IPS-15b (cell line): ENCODE measurements at regions not wholly inside any gene's neighbourhood (a gene's known extent, or its start where the extent isn't known, plus 50 kb on each side); places are given as distances from the start of the nearest gene placed in this dataset.
"Not testable (repeated sequence)": the region's sequence is repeated elsewhere in the genome, so short reads cannot be mapped to it uniquely, and the experiment has no call there.

Experiments
- H3K27me3 ChIP-seq: one replicate; pipeline ENCODE4 v1.6.1; 2013; ENCODE audit warnings: low read length; ENCODE audit not compliant: control insufficient read depth, insufficient read depth
- H3K36me3 ChIP-seq: one replicate; pipeline ENCODE4 v1.6.1; 2013; ENCODE audit warnings: low read length; ENCODE audit not compliant: control insufficient read depth, insufficient read depth
- H3K4me1 ChIP-seq: one replicate; pipeline ENCODE4 v1.6.1; 2013; ENCODE audit warnings: mild to moderate bottlenecking, low read length; ENCODE audit not compliant: control insufficient read depth, insufficient read depth
- H3K4me3 ChIP-seq: one replicate; pipeline ENCODE4 v1.5.1; 2013; ENCODE audit warnings: low read depth, low read length
- H3K9ac ChIP-seq: one replicate; pipeline ENCODE4 v1.6.1; 2013; ENCODE audit warnings: low read depth, mild to moderate bottlenecking, low read length
- H3K9me3 ChIP-seq: one replicate; pipeline ENCODE4 v1.6.1; 2013; ENCODE audit warnings: mild to moderate bottlenecking, low read length; ENCODE audit not compliant: control insufficient read depth, insufficient read depth

- H3K4me3 ChIP-seq = no peak overlapping the region
- no peaks in the 10 kb centered on the region for H3K27me3 ChIP-seq
- H3K36me3 ChIP-seq = peaks cover 5% of the 10 kb centered on the region
- no peaks in the 10 kb centered on the region for H3K9me3 ChIP-seq
- no peak overlapping the region for H3K9ac ChIP-seq
- peaks cover 2% of the 10 kb centered on the region for H3K4me1 ChIP-seq
Measured at GRCh38 chr5:104062621-104063377, 500.2 kb upstream of the NUDT12 start.

GRCh38 chr5:104061707-104062106, 499.1 kb upstream of the NUDT12 start:
- H3K9ac ChIP-seq = no peak overlapping the region
- no peaks in the 10 kb centered on the region for H3K27me3 ChIP-seq
- H3K4me3 ChIP-seq = no peak overlapping the region
- H3K9me3 ChIP-seq = no peaks in the 10 kb centered on the region
- H3K4me1 ChIP-seq = peaks cover 2% of the 10 kb centered on the region
- no peaks in the 10 kb centered on the region for H3K36me3 ChIP-seq

- no peaks in the 10 kb centered on the region for H3K27me3 ChIP-seq
- no peaks in the 10 kb centered on the region for H3K9me3 ChIP-seq
- no peak overlapping the region for H3K9ac ChIP-seq
- no peak overlapping the region for H3K4me3 ChIP-seq
- H3K4me1 ChIP-seq = no peaks in the 10 kb centered on the region
- H3K36me3 ChIP-seq = no peaks in the 10 kb centered on the region
Measured at GRCh38 chr5:104053353-104053649, 490.7 kb upstream of the NUDT12 start.

GRCh38 chr5:104052558-104053352, 490.2 kb upstream of the NUDT12 start:
- Histone ChIP-seq H3K4me3 (no peak overlapping the region), H3K9ac (no peak overlapping the region), H3K36me3 (no peaks in the 10 kb centered on the region), H3K9me3 (no peaks in the 10 kb centered on the region), H3K27me3 (no peaks in the 10 kb centered on the region), H3K4me1 (no peaks in the 10 kb centered on the region)

GRCh38 chr5:104050436-104050835, 487.8 kb upstream of the NUDT12 start:
- Histone ChIP-seq H3K4me1 (no peaks in the 10 kb centered on the region), H3K36me3 (no peaks in the 10 kb centered on the region), H3K4me3 (no peak overlapping the region), H3K27me3 (no peaks in the 10 kb centered on the region), H3K9me3 (no peaks in the 10 kb centered on the region), H3K9ac (no peak overlapping the region)

GRCh38 chr5:104049752-104050151, 487.2 kb upstream of the NUDT12 start:
- Histone ChIP-seq H3K27me3 (no peaks in the 10 kb centered on the region), H3K4me1 (no peaks in the 10 kb centered on the region)

GRCh38 chr5:104048231-104048630, 485.6 kb upstream of the NUDT12 start:
- Histone ChIP-seq H3K9ac (no peak overlapping the region), H3K9me3 (no peaks in the 10 kb centered on the region), H3K4me1 (no peaks in the 10 kb centered on the region), H3K4me3 (no peak overlapping the region), H3K36me3 (no peaks in the 10 kb centered on the region), H3K27me3 (no peaks in the 10 kb centered on the region)

More at GRCh38 chr5:104049752-104050151, 487.2 kb upstream of the NUDT12 start:
- Histone ChIP-seq H3K9me3 (no peaks in the 10 kb centered on the region), H3K4me3 (no peak overlapping the region), H3K36me3 (no peaks in the 10 kb centered on the region), H3K9ac (no peak overlapping the region)

GRCh38 chr5:104045987-104046386, 483.4 kb upstream of the NUDT12 start:
- Histone ChIP-seq H3K9me3 (no peaks in the 10 kb centered on the region), H3K9ac (no peak overlapping the region), H3K27me3 (no peaks in the 10 kb centered on the region), H3K4me1 (no peaks in the 10 kb centered on the region), H3K4me3 (no peak overlapping the region), H3K36me3 (no peaks in the 10 kb centered on the region)

- not testable (repeated sequence) for H3K36me3 ChIP-seq, H3K9me3 ChIP-seq, H3K27me3 ChIP-seq, H3K9ac ChIP-seq, H3K4me3 ChIP-seq, H3K4me1 ChIP-seq
Measured at GRCh38 chr5:104039871-104040270, 477.3 kb upstream of the NUDT12 start.

GRCh38 chr5:104037136-104037535, 474.5 kb upstream of the NUDT12 start:
- not testable (repeated sequence) for H3K4me1 ChIP-seq, H3K4me3 ChIP-seq, H3K9me3 ChIP-seq, H3K27me3 ChIP-seq, H3K9ac ChIP-seq, H3K36me3 ChIP-seq

- not testable (repeated sequence) for H3K4me1 ChIP-seq, H3K9me3 ChIP-seq, H3K27me3 ChIP-seq, H3K36me3 ChIP-seq, H3K4me3 ChIP-seq, H3K9ac ChIP-seq
Measured at GRCh38 chr5:104033186-104033585, 470.6 kb upstream of the NUDT12 start.

GRCh38 chr5:104024538-104024937, 461.9 kb upstream of the NUDT12 start:
- H3K4me1 ChIP-seq = no peaks in the 10 kb centered on the region
- H3K27me3 ChIP-seq = no peaks in the 10 kb centered on the region
- H3K9me3 ChIP-seq = peaks cover 8% of the 10 kb centered on the region
- no peaks in the 10 kb centered on the region for H3K36me3 ChIP-seq
- H3K9ac ChIP-seq = no peak overlapping the region
- H3K4me3 ChIP-seq = no peak overlapping the region
